GM21381 (cell line): ENCODE measurements at regions not wholly inside any gene's neighbourhood (a gene's known extent, or its start where the extent isn't known, plus 50 kb on each side); places are given as distances from the start of the nearest gene placed in this dataset.

Source experiments
- ATAC-seq: cut with Tn5 transposase; IDR thresholded peaks from one replicate; pipeline ENCODE4 v1.9.1; 2021; ENCODE audit warnings: mild to moderate bottlenecking, moderate library complexity; ENCODE audit not compliant: unreplicated experiment

GRCh38 chr9:38229504-38230155 lies 160.6 kb upstream of the SHB start:
- ATAC-seq: no peak

DNA sequence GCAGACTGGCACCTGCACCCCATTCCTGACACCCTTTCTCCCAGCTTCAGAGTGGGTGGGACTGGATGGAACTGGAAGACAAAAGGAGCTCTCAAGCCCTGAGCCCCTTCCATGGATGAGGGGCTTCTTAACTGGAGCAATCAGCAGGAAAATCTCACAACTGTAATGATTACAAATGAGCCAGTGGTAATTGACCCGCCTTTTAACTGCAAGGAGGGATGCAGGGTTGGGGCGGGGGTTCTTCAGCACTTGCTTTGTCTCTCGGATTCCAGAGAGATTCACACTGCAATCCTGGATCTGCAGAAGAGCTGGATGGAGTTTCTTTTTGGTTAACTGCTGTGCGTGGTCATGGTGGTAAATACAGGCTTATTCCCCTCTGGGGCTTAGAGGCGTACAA lies 160.1 kb upstream of the SHB start:
- ATAC-seq: no peak

DNA sequence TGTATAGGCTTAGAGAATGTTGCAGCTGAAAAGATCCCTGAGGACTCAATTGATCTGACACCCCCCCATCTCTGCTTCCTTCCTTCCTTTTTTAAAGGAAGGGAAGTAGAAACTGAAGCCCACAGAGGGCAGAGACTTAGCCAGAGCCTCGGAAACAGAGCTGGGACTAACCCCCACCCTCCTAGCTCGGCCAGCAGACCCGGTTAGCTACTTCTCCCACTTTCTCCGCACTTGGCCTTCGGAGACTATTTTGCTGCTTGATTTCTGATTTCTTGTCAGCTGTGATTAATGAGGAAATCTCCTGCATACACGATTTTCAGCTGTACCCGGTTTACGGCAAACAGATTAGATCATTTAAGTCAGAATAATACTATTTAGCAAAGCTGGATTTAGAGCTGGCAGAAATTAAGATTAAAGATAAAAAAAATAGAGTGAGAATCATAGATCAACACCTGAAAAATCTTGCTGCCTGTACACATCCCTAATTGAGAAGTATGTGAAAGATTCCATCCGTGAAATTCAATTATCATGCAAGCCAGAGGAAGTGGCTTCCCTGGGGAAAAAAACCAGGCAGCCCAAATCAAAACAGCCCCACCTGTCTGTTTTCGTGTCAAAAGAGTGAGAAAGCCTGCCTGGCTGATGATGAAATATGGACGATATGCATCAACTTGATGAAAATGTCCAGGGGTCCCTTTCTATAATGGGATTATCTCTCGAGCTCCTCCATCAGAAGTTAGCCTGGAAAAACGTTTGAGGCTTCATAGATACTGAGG lies 159.5 kb upstream of the SHB start:
- ATAC-seq: no peak

DNA sequence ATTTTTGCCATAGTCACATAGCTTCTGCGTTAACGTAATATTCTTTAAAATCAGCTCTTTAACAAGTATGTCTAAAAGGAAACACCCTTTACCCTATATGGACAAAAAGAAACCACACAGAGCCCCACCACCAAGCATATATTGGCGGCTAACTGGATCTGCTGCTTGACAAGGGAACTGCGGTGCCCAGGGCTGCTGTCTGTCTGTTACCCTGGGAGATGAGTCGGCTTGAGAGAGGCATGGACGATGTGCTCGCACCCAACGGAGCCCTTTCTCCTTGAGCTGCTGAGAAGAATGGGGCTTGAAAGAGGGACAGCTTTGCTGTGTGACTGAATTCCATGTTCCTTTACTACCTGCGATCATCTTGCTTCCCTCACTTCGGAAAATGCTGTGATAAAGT lies 158.6 kb upstream of the SHB start:
- no peak for ATAC-seq

DNA sequence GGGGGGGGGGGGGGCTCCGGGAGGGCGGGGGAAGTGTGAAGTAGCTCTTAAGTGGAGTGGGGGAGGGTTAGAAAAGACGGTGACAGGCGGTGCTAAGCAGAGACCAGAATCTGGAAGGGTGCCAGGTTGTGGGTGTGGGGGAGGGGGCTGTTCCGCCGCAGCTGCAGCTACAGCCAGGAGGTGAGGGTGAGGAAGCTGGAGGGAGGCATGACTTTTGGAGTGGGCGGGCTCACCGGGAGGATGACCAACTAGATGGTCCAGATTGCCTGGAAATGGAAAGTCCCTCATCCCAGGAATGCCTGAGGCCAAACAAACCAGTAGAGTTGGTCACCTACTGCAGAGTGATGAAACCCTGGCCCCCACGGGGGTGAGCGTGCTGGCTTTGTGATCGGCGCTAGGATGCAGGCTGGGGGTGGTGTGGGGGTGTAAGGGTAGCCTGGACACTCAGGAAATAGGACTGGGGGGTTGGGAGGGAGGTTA lies 158.1 kb upstream of the SHB start:
- ATAC-seq: no peak

DNA sequence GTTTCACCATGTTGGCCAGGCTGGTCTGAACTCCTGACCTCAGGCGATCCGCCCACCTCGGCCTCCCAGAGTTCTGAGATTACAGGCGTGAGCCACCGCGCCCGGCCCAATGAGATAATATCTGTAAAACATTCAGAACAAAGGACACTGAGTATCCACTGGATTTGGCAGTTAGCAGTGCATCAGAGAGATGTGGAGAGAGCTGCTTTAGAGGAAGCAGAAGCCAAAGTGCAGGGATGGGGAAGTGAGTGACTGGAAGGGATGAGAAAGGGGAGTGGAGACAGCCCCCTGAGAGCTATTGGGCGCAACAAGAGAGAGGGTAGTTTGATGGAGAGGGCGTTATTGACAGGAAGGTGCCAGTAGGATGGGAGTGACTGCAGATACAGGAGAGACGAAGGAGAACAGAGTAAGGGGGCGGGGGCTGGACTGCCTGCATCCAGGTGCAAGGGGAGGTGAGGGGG lies 157.5 kb upstream of the SHB start:
- ATAC-seq: no peak

DNA sequence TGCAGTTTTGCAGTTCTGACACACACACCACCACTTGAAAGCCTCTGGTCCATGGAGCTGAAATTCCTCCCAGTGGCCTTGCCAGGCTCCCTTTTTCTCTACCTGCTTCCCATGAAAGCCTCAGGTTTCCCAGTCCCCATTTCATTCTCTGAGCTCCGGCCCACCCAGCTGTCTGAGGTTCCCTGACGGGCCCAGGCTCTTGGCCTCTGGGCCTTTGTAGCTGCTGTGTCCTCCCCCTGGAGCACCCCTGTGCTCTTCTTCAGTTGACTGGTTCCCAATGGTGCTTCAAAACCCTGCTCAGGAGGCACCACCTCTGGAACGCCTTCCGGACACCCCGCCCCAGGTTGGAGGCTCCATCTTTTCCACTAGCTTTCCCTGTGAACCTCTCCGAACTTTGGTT lies 155.9 kb upstream of the SHB start:
- ATAC-seq: no peak

DNA sequence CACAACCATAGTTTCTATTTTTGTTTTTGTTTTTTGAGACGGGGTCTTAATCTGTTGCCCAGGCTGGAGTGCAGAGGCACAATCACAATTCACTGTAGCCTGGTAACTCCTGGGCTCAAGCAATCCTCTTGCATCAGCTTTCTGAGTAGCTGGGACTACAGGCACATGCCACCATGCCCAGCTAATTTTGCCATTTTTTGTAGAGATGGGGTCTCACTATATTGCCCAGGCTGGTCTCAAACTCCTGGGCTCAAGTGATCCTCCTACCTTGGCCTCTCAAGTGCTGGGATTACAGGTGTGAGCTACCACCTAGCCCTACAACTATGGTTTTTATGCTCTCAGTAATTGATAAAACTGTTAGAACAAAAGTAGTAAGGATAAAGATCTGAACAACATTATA lies 147.5 kb upstream of the SHB start:
- ATAC-seq: no peak

- no peak for ATAC-seq
Measured at GRCh38 chr9:38215465-38215864, 146.4 kb upstream of the SHB start.

- ATAC-seq: no peak
Measured at GRCh38 chr9:38214432-38214831, 145.4 kb upstream of the SHB start.

DNA sequence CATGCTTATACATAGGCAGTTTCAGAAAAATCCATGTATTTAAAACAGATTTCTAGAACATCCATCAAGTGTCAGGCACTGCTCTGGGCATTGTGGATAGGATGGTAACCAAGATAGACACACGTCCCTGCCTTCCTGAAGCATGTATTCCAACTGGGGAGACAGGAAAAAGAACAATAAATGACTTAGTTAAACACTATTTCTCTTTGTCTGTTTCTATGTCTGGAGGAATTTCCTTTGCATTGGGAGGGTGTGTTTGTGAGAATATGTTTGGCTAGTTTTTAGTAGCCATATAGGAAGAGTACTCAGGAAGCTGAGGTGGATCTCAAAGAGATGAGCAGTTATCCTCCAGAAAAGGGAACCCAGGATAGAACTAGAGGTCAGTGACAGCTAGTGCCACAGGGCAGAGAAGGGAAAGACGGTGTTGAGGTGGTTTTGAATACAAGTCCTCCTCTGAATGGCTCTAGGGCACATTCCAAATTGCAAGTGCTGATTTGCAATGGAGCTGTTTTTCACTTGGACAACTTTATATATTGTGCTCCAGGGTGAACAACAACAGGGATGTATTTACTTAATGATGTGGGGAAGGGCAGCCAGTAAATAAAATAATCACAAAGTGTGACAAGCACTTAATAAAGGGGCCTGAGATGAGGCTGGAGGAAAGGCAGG lies 144.7 kb upstream of the SHB start:
- no peak for ATAC-seq

DNA sequence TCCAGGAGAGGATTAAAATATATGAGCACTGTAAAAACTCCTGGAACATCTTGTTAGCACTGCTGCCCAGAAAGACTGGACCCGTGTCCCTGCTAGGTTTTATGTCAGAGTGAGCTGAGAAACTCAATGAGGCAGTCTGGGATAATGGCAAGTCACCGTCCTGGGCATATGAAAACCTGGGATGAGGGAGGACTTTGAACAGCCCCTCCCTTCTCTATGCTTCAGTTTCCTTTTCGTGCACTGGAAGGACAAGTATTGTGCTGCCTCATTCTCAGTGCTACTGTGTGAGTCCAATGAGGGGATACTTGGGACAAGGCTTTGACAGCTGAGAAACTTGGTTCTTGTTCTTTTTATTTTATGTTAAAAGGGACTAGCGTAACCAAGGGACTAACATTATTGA lies 143.0 kb upstream of the SHB start:
- ATAC-seq: no peak

DNA sequence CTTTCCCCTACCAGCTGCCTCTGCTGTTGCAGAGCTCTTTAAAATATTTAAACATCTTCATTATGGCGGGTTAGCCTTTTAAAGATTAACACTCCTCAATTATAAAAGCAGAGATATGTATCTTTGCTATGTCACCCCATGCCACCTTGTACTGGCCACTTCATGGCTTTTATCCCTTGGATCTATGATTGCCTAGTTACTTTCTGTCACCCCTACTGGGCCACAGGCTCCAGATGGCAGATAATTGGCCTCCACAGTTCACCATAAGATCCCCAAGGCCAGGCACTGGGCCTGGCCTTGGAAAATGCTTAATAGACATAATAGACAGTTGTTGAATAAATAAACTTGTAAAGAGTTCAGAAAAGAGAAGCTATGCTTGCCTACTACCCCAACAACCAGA lies 142.0 kb upstream of the SHB start:
- ATAC-seq: no peak

DNA sequence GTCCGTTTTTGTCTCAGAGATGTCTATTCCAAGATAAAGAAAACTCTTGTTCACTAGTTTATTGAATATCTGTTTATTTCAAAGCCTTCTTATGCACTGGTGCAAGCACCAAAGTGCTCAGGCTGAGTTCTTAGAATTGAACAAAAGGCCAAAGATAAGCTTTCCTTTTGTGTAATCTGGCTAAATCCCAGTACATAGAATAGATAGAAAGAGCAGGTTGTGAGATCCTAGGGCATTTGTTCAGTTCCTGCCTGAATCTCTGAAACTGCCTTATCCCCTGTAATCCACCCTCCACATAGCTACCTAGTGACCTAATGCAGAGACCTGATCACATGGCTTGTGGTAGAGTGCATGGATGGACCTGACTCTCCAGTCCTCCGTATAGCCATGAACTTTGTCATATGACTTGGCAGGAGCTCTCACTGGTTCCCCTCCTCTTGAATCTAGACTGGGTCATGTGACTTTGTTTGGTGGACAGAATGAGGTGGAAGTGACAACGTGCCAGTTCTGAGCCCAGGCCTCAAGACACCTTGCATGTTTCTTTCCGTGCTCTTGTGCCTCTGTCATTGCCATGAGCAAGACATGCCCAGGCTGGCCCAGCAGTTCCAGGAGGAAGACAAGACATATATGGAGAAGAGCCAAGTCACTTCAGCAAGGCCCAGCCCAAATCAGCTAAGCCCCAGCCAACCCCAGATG lies 139.3 kb upstream of the SHB start:
- ATAC-seq: no peak

DNA sequence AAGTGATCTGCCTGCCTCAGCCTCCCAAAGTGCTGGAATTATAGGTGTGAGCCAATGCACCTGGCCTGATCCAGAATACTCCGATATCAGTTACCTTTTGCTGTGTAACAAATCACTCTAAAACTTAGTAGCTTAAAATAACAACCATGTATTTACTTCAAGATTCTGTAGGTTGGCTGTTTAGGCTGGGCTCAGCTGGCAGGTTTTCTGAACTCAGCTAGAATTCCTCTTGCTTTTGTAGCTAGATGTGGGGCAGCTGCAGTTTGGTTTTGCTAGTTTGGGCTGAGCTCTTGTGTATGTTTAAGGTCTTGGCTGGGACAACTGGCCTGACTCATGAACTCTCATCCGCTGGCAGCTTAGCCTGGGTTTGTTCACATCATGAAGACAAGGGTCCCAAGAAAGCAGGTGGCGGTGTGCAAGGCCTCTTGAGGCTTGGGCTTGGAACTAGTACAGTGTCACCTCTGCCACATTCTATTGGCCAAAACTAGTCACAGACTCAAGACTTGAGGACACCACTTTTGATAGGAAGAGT lies 138.3 kb upstream of the SHB start:
- no peak for ATAC-seq

GRCh38 chr9:38205279-38205678 lies 136.3 kb upstream of the SHB start:
- no peak for ATAC-seq

DNA sequence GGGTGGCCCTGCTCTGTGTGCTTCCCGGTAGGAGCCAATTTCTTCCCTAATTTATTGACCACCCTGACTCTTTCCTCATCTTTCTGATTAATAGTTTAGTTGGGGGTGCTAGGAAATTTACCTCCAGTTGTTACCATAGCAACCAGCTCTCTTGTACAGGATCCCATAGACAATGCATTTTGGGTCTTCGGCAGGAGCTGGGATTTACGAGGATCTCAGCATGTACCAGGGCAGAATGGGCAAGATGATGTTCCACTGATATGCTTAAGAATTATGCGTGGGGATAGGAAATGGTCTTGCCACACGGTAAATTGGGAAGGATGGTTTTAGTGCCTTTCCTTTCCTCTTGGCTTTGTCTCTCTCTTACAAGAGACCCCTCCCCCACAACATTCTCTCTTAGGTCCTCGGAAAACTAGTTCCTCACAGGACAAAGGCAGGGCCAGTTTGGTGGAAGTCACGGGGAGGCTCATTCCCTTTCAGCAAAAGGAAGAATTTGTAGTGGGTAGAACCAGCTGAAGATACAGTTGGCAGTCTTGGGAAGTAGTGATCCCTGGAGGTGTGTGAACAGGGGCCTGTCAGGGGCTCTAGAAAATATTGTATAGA lies 133.4 kb upstream of the SHB start:
- ATAC-seq: no peak

GRCh38 chr9:38201844-38202243 lies 132.8 kb upstream of the SHB start:
- ATAC-seq: no peak

DNA sequence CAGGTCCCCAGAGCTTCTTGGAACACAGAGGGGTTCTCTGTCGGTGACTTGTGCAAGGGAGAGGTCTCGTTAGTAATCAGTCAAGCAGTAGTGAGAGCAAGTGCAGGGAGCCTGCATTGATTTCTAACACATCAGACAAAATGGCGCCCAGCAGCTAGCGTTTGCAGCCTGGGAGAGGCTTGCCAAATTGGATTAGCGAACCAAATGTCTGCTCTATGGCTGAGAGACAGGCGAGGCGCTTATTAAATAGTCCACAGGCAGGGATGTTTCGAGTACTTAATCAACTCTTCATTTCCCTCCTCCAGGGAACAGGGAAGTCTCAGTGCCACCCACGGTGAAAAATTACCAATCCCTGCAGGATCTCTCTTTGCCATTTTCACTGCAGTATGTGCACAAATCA lies 131.4 kb upstream of the SHB start:
- no peak for ATAC-seq

DNA sequence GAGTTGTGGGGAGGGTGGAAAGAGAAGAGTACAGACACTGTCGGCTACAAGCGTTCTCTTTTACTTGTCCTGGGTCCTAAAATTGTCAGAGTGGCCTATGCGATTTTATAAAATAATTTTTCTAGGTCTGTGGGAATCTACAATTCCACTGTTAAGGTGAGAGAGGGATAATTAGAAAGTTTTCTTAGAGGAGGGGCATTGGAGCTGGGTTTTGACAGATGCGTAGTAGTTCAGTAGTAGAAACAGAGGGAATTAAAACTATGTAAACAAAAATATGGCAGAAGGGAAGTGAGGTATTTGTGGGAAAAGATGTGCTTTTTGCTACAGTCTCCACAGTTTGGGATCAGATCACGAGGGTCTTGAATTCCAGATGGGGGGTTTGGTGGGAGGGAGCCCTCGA lies 129.1 kb upstream of the SHB start:
- no peak for ATAC-seq

DNA sequence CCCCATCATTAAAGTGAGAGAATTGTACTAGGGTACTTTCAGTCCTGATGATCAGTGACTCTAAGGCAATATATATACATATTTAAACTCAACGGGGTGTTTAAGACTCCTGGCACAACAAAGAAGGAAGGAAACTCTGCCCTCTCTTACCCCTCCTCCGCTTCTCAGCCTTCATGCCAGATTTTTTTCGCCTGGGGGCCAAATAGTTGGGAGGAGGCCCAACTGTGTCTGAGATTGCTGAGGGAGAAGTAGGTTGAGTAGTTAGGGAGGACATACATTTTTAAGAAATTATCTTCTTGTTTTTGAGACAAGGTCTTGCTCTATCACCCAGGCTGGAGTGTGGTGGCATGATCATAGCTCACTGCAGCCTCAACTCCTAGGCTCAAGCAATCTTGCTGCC lies 127.7 kb upstream of the SHB start:
- no peak for ATAC-seq
